Mesendoderm (in vitro differentiated cells): ENCODE measurements at regions not wholly inside any gene's neighbourhood (a gene's known extent, or its start where the extent isn't known, plus 50 kb on each side); places are given as distances from the start of the nearest gene placed in this dataset. TPM values are rescaled to one million over a fixed set of nuclear protein-coding genes. Genes with fewer than 3 reads are reported as not detected.

Source experiments
- DNase-seq: peaks from one replicate; pipeline ENCODE4 v3.0.0; 2013
- H2AK5ac ChIP-seq: 2 replicates; pipeline ENCODE4 v1.6.1; 2013; ENCODE audit warnings: low read length, inconsistent platforms
- H2BK120ac ChIP-seq: 2 replicates; pipeline ENCODE4 v1.6.1; 2013; ENCODE audit warnings: low read depth, mild to moderate bottlenecking, low read length, moderate library complexity, mixed read lengths
- H2BK15ac ChIP-seq: replicated peaks from 2 replicates; pipeline ENCODE4 v1.6.1; 2013; ENCODE audit warnings: low read depth, mild to moderate bottlenecking, moderate library complexity
- H2BK5ac ChIP-seq: 2 replicates; pipeline ENCODE4 v1.6.1; 2013; ENCODE audit warnings: low read length, inconsistent platforms
- H3K18ac ChIP-seq: 2 replicates; pipeline ENCODE4 v1.6.1; 2013; ENCODE audit warnings: mild to moderate bottlenecking, low read length, mixed read lengths
- H3K23ac ChIP-seq: one replicate; pipeline ENCODE4 v1.6.1; 2013; ENCODE audit warnings: low read length
- H3K27ac ChIP-seq: 2 replicates; pipeline ENCODE4 v1.5.1; 2013; ENCODE audit warnings: low read depth, mild to moderate bottlenecking, inconsistent platforms, low read length, moderate library complexity
- H3K27me3 ChIP-seq: 2 replicates; pipeline ENCODE4 v1.6.1; 2013; ENCODE audit warnings: low read length, control low read depth, mild to moderate bottlenecking, inconsistent platforms; ENCODE audit not compliant: insufficient read depth, poor library complexity
- H3K36me3 ChIP-seq: 2 replicates; pipeline ENCODE4 v1.6.1; 2013; ENCODE audit warnings: low read length, inconsistent platforms; ENCODE audit not compliant: control insufficient read depth, insufficient read depth
- H3K4ac ChIP-seq: one replicate; pipeline ENCODE4 v1.6.1; 2013; ENCODE audit warnings: low read depth, mild to moderate bottlenecking, low read length, moderate library complexity
- H3K4me1 ChIP-seq: 2 replicates; pipeline ENCODE4 v1.6.1; 2013; ENCODE audit warnings: low read depth, low read length, inconsistent platforms; ENCODE audit not compliant: control insufficient read depth
- H3K4me2 ChIP-seq: 2 replicates; pipeline ENCODE4 v1.6.1; 2013; ENCODE audit warnings: low read length
- H3K4me3 ChIP-seq: 2 replicates; pipeline ENCODE4 v1.5.1; 2013; ENCODE audit warnings: mild to moderate bottlenecking, low read length
- H3K56ac ChIP-seq: one replicate; pipeline ENCODE4 v1.6.1; 2013; ENCODE audit warnings: low read length
- H3K79me1 ChIP-seq: 2 replicates; pipeline ENCODE4 v1.6.1; 2013; ENCODE audit warnings: low read length, inconsistent platforms
- H3K79me2 ChIP-seq: 2 replicates; pipeline ENCODE4 v1.6.1; 2013; ENCODE audit warnings: mild to moderate bottlenecking, low read length; ENCODE audit not compliant: control insufficient read depth, insufficient read depth
- H3K9ac ChIP-seq: 2 replicates; pipeline ENCODE4 v1.6.1; 2013; ENCODE audit warnings: low read length, inconsistent platforms
- H4K5ac ChIP-seq: one replicate; pipeline ENCODE4 v1.6.1; 2013; ENCODE audit warnings: low read length
- H4K8ac ChIP-seq: one replicate; pipeline ENCODE4 v1.6.1; 2013; ENCODE audit warnings: low read depth, mild to moderate bottlenecking, control low read depth, low read length, moderate library complexity
- WGBS: extraction: QIAGEN DNeasy Blood & Tissue Kit; methylation state at CpG from one replicate; pipeline ENCODE4 v1.1.7; 2013; ENCODE audit warnings: low lambda C conversion rate, missing lambda C conversion rate; ENCODE audit not compliant: insufficient coverage; ENCODE audit errors: extremely low coverage; 5-methylcytosine and 5-hydroxymethylcytosine counted together
- small RNA-seq: library from polyadenylated mRNA; stranded (forward); fragments of <200 nt; extraction: miRNeasy Mini kit (QIAGEN cat#:217004); gene quantifications from one replicate; pipeline ENCODE3, GENCODE V24; 2013; ENCODE audit not compliant: insufficient read depth

- Histone ChIP-seq H4K5ac (no peak overlapping the region), H2AK5ac (no peak overlapping the region), H3K23ac (no peak overlapping the region), H3K4me2 (no peak overlapping the region), H4K8ac (no peak overlapping the region), H3K4me1 (no peaks in the 10 kb centered on the region), H3K79me1 (no peaks in the 10 kb centered on the region), H2BK15ac (no peak overlapping the region), H3K4ac (no peak overlapping the region), H3K4me3 (no peak overlapping the region), H3K27ac (no peak overlapping the region), H3K56ac (no peak overlapping the region), H3K9ac (no peak overlapping the region), H3K36me3 (no peaks in the 10 kb centered on the region), H3K18ac (no peak overlapping the region), H2BK5ac (no peak overlapping the region), H3K79me2 (no peaks in the 10 kb centered on the region), H2BK120ac (no peak overlapping the region), H3K27me3 (no peaks in the 10 kb centered on the region)
- WGBS, result no CpG with 5 or more reads among the region's 1 CpG
- no peak for DNase-seq
These were observed 60.6 kb upstream of the E2F8 start for GRCh38 chr11:19301361-19301760.

GRCh38 chr11:19294444-19294843 is 53.7 kb upstream of the E2F8 start:
- no peaks in the 10 kb centered on the region for H3K27me3 ChIP-seq

GRCh38 chr11:19291064-19291463 is 50.3 kb upstream of the E2F8 start:
- no peak overlapping the region for H3K9ac ChIP-seq
- no peak for DNase-seq
- H3K4ac ChIP-seq, result no peak overlapping the region
- H3K23ac ChIP-seq, result no peak overlapping the region
- no peak overlapping the region for H3K18ac ChIP-seq
- no peak overlapping the region for H3K27ac ChIP-seq
- H4K8ac ChIP-seq, result no peak overlapping the region
- H2BK15ac ChIP-seq, result no peak overlapping the region
- H3K4me2 ChIP-seq, result no peak overlapping the region
- H3K56ac ChIP-seq, result no peak overlapping the region
- no peak overlapping the region for H4K5ac ChIP-seq
- H3K4me3 ChIP-seq, result no peak overlapping the region
- H3K79me2 ChIP-seq, result no peaks in the 10 kb centered on the region
- no peak overlapping the region for H2AK5ac ChIP-seq
- no peaks in the 10 kb centered on the region for H3K36me3 ChIP-seq
- no peak overlapping the region for H2BK5ac ChIP-seq
- H3K4me1 ChIP-seq, result peaks cover 3% of the 10 kb centered on the region
- H2BK120ac ChIP-seq, result no peak overlapping the region
- no CpG with 5 or more reads among the region's 2 CpGs for WGBS
- no peaks in the 10 kb centered on the region for H3K27me3 ChIP-seq
- H3K79me1 ChIP-seq, result no peaks in the 10 kb centered on the region

More at GRCh38 chr11:19294444-19294843, 53.7 kb upstream of the E2F8 start:
- Histone ChIP-seq H2BK5ac (no peak overlapping the region), H3K36me3 (no peaks in the 10 kb centered on the region), H3K56ac (no peak overlapping the region), H3K23ac (no peak overlapping the region), H2BK15ac (no peak overlapping the region), H2AK5ac (no peak overlapping the region), H2BK120ac (no peak overlapping the region), H3K4me2 (no peak overlapping the region), H3K4me3 (no peak overlapping the region), H3K18ac (no peak overlapping the region), H3K27ac (no peak overlapping the region), H3K4ac (no peak overlapping the region), H4K8ac (no peak overlapping the region), H3K79me2 (no peaks in the 10 kb centered on the region), H4K5ac (no peak overlapping the region), H3K4me1 (no peaks in the 10 kb centered on the region), H3K9ac (no peak overlapping the region), H3K79me1 (no peaks in the 10 kb centered on the region)
- WGBS, result no CpG with 5 or more reads among the region's 4 CpGs
- peak; percentile 90 for DNase-seq

Small RNA genes in the stretch of these regions (small RNA-seq; reads per million reads assigned to genes)
- gene MIR4486 (not detected), gene RF00408 (not detected), gene RNA5SP335 (0.54 reads per million)
